GM12801 (cell line): ENCODE measurements at regions not wholly inside any gene's neighbourhood (a gene's known extent, or its start where the extent isn't known, plus 50 kb on each side); places are given as distances from the start of the nearest gene placed in this dataset.

Source experiments
- CTCF ChIP-seq: IDR thresholded peaks from one replicate; pipeline ENCODE4 v1.5.1; 2011; ENCODE audit warnings: control low read depth; ENCODE audit not compliant: insufficient read length; ENCODE audit errors: extremely low read depth

DNA sequence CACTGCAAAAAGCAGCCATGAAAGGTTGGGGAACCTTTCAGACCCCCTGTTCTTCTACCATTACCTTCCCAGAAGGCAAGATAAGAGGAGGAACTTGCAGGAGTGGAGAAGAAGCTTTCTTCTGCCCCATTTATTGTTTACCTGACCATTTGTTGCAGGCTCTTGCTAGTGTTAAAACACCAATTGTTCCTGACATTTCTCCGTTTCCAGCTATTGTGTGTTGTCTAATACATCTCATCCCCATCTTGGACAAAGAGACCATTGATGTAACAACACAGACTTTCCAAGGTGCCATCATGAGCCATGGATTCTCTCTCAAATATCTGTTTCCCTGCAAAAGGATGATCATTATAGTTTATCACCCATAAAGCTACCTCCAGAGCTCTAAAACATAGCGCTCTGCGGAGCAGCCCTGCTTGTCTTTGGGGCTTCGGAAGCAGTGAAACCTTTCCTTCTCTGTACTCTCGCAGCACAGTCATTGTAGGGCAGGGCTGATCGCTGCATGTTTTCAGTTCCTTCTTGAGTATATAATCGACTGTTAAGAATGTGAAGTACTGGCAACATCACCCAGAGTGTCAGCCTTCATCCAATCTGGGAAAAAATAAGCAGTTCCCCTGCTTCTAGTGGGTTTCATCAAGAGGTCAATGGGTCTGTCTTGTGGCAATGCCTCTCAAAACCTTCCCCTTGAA, 680.0 kb downstream of the SEMA5A start:
- no peak for TF ChIP-seq CTCF

DNA sequence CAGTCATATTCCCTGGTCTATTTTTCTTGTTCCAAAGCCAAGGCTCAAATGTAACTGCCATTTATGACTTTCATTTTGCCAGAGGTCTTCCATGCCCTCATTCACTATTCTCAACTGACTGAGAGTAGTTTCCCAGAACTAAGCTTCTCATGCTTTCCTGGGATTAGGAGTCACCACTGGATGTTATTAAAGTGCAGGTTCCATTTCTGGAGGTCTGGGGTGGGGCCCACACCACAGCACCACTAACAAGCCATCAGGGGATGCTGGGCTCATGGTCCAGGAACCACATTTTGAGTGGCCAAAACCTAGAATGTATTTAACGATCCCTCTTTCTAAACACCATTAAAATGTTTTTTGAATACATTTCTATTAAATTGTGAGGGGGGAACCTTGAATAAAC, 677.6 kb downstream of the SEMA5A start:
- TF ChIP-seq CTCF, result no peak

DNA sequence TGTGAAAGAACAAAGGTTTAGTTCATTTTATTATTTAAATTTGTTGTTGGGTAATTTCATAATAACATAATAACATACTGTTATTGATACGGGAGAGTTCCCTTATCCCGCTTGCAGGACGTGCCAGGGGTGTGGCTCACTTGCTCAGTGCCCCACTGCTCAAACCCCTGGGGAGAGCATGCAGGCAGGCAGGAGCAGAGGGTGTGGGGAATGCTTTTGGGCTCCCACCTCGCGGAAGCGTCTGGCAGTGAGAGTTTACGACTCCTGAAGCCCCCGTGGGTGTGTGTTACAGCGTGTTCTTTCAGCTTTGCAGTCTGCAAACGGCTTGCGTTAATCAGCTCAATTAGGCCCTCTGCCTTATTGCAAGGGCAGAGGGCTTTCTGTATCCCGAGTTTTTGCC, 675.9 kb downstream of the SEMA5A start:
- TF ChIP-seq CTCF, result no peak

DNA sequence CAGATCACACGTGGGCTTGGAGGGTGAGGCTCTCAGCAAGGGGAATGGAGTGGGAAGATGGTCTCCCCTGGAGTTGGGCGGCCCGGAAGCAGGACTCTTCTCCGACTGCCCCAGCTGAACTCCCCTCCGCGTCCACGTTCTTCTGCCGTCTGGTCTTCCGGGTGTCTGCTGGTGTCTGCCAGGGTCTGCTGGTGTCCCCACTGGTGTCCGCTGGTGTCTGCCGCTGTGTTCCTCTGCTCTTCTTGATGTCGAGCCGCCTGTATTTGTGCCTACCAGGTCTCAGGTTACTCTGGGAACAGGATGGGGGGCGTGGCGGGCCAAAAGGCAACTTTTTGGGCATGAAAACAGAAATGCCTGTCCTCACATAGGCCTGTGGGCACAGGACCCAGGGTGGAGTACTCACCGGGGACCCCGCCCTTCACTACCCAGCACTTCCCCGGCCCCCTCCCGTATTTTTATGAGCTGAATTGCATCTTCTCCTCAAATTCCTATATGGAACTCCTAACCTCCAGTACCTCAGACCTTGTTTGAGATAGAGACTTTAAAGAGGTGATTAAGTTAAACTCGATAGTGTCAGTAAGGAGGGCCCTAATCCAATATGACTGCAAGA, 675.4 kb downstream of the SEMA5A start:
- TF ChIP-seq CTCF, result no peak

- no peak for TF ChIP-seq CTCF
Measured at GRCh38 chr5:8870959-8871355, 674.9 kb downstream of the SEMA5A start.

DNA sequence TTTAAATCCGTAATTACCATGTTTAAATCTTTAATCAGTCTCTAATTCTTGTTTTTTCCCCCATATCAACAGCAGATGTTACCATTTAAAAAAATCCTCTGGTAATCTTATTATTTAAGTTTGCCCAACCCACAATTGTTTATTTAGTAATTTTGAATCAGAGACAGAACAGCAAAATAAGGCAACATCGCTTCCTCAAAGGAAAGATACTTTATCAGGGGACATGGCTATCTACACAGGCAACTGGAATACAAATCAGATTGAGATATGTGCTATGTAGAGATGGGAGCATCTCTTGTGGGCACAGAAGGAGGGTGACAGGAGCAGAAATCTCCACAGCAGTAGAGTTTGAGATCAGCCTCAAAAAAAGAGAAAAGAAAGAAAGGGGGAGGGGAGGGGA, 674.4 kb downstream of the SEMA5A start:
- TF ChIP-seq CTCF, result no peak

- TF ChIP-seq CTCF, result no peak
Measured at GRCh38 chr5:8875722-8876121, 670.2 kb downstream of the SEMA5A start.
